Neuronal stem cell (in vitro differentiated cells): ENCODE measurements at regions not wholly inside any gene's neighbourhood (a gene's known extent, or its start where the extent isn't known, plus 50 kb on each side); places are given as distances from the start of the nearest gene placed in this dataset.

ENCODE experiments used
- DNase-seq: peaks from one replicate; pipeline ENCODE4 v3.0.0-alpha.2; 2013; ENCODE audit warnings: low spot score
- H2AFZ ChIP-seq: one replicate; pipeline ENCODE4 v1.6.1; 2013; ENCODE audit warnings: mild to moderate bottlenecking, low read length, inconsistent platforms
- H2AK5ac ChIP-seq: 2 replicates; pipeline ENCODE4 v1.6.1; 2013; ENCODE audit warnings: low read depth, mild to moderate bottlenecking, inconsistent platforms, low read length, moderate library complexity, mixed read lengths
- H2BK120ac ChIP-seq: 2 replicates; pipeline ENCODE4 v1.6.1; 2013; ENCODE audit warnings: low read depth, mild to moderate bottlenecking, inconsistent platforms, low read length, moderate library complexity, mixed read lengths
- H2BK12ac ChIP-seq: one replicate; pipeline ENCODE4 v1.6.1; 2013; ENCODE audit warnings: low read length, inconsistent platforms
- H2BK15ac ChIP-seq: 2 replicates; pipeline ENCODE4 v1.6.1; 2013; ENCODE audit warnings: mild to moderate bottlenecking, low read length, inconsistent platforms, mixed read lengths
- H2BK5ac ChIP-seq: one replicate; pipeline ENCODE4 v1.6.1; 2013; ENCODE audit warnings: inconsistent platforms, mild to moderate bottlenecking, low read length, moderate library complexity
- H3K14ac ChIP-seq: one replicate; pipeline ENCODE4 v1.6.1; 2013; ENCODE audit warnings: low read length, inconsistent platforms
- H3K18ac ChIP-seq: 2 replicates; pipeline ENCODE4 v1.6.1; 2013; ENCODE audit warnings: low read length, inconsistent platforms
- H3K23ac ChIP-seq: 2 replicates; pipeline ENCODE4 v1.6.1; 2013; ENCODE audit warnings: low read depth, mild to moderate bottlenecking, mixed read lengths, low read length, inconsistent platforms; ENCODE audit not compliant: poor library complexity
- H3K27ac ChIP-seq: replicated peaks from 3 replicates; pipeline ENCODE4 v1.5.1; 2013; ENCODE audit warnings: low read length, inconsistent platforms
- H3K27me3 ChIP-seq, 3 experiments: 2 replicates each; pipeline ENCODE4 v1.6.1; 2013; ENCODE audit warnings: low read length in 3 of 3, mild to moderate bottlenecking in 2 of 3, inconsistent platforms in 1 of 3, low read depth in 1 of 3, mixed read lengths in 1 of 3, moderate library complexity in 1 of 3; ENCODE audit not compliant: control insufficient read depth in 3 of 3, insufficient read depth in 3 of 3
- H3K36me3 ChIP-seq, 2 donors: replicated peaks in 1 of 2; 2 replicates each; pipeline ENCODE4 v1.6.1; 2013; ENCODE audit warnings: low read length in 2 of 2; ENCODE audit not compliant: control insufficient read depth in 2 of 2, insufficient read depth in 2 of 2
- H3K4ac ChIP-seq: 2 replicates; pipeline ENCODE4 v1.6.1; 2013; ENCODE audit warnings: inconsistent platforms, mild to moderate bottlenecking, low read length, moderate library complexity
- H3K4me1 ChIP-seq, 2 donors: 1 replicate in 1 of 2; 2 replicates in 1 of 2; pipeline ENCODE4 v1.6.1; 2013; ENCODE audit warnings: low read length in 2 of 2, low read depth in 1 of 2; ENCODE audit not compliant: control insufficient read depth in 2 of 2, insufficient read depth in 1 of 2
- H3K4me2 ChIP-seq: one replicate; pipeline ENCODE4 v1.6.1; 2013; ENCODE audit warnings: mild to moderate bottlenecking, low read length, inconsistent platforms; ENCODE audit not compliant: insufficient read depth, poor library complexity, severe bottlenecking
- H3K4me3 ChIP-seq, 2 donors: 2 replicates each; pipeline ENCODE4 v1.5.1; 2013; ENCODE audit warnings: low read length in 2 of 2, mild to moderate bottlenecking in 2 of 2, inconsistent platforms in 1 of 2, moderate library complexity in 1 of 2
- H3K79me1 ChIP-seq: one replicate; pipeline ENCODE4 v1.6.1; 2013; ENCODE audit warnings: low read depth, mild to moderate bottlenecking, inconsistent platforms, low read length, moderate library complexity
- H3K9ac ChIP-seq: one replicate; pipeline ENCODE4 v1.6.1; 2013; ENCODE audit warnings: mild to moderate bottlenecking, low read depth, low read length, inconsistent platforms; ENCODE audit not compliant: poor library complexity
- H3K9me3 ChIP-seq, 2 donors: replicated peaks in 1 of 2; 2 replicates each; pipeline versions ENCODE3 to v1.6.1; 2013; ENCODE audit warnings: low read length in 2 of 2, mild to moderate bottlenecking in 2 of 2, inconsistent platforms in 1 of 2, low read depth in 1 of 2, mixed read lengths in 1 of 2, moderate library complexity in 1 of 2; ENCODE audit not compliant: control insufficient read depth in 2 of 2, insufficient read depth in 1 of 2
- H4K8ac ChIP-seq: one replicate; pipeline ENCODE4 v1.6.1; 2013; ENCODE audit warnings: low read depth, mild to moderate bottlenecking, inconsistent platforms, low read length, moderate library complexity
- H4K91ac ChIP-seq: one replicate; pipeline ENCODE4 v1.6.1; 2013; ENCODE audit warnings: low read length, low read depth, mild to moderate bottlenecking, inconsistent platforms; ENCODE audit not compliant: poor library complexity
- WGBS, 2 donors: extraction: QIAGEN DNeasy Blood & Tissue Kit; methylation state at CpG; one replicate each; pipeline ENCODE4 v1.1.7; 2013; ENCODE audit warnings: missing lambda C conversion rate in 2 of 2, mixed read lengths in 1 of 2; ENCODE audit not compliant: insufficient read length in 2 of 2, insufficient replicate concordance in 1 of 2; ENCODE audit errors: extremely low coverage in 2 of 2; 5-methylcytosine and 5-hydroxymethylcytosine counted together

GRCh38 chr3:132912416-132912753, 125.8 kb upstream of the TMEM108 start:
- Histone ChIP-seq H2BK15ac (no peak overlapping the region), H3K27me3 (no peaks in the 10 kb centered on the region), H3K18ac (no peak overlapping the region), H3K4me2 (no peak overlapping the region), H3K23ac (no peak overlapping the region), H3K9me3 (no peaks in the 10 kb centered on the region), H3K4me1 (no peaks in the 10 kb centered on the region), H2AFZ (no peak overlapping the region), H3K9ac (no peak overlapping the region), H2BK120ac (no peak overlapping the region), H2AK5ac (no peak overlapping the region), H3K4ac (no peak overlapping the region), H4K8ac (no peak overlapping the region), H3K14ac (no peak overlapping the region), H2BK5ac (no peak overlapping the region), H2BK12ac (no peak overlapping the region), H3K79me1 (no peaks in the 10 kb centered on the region), H3K4me3 (no peak overlapping the region), H3K36me3 (no peaks in the 10 kb centered on the region), H3K27ac (no peak overlapping the region), H4K91ac (no peak overlapping the region)
- no CpG with 5 or more reads among the region's 3 CpGs for WGBS, 2 donors
- DNase-seq, result no peak

DNA sequence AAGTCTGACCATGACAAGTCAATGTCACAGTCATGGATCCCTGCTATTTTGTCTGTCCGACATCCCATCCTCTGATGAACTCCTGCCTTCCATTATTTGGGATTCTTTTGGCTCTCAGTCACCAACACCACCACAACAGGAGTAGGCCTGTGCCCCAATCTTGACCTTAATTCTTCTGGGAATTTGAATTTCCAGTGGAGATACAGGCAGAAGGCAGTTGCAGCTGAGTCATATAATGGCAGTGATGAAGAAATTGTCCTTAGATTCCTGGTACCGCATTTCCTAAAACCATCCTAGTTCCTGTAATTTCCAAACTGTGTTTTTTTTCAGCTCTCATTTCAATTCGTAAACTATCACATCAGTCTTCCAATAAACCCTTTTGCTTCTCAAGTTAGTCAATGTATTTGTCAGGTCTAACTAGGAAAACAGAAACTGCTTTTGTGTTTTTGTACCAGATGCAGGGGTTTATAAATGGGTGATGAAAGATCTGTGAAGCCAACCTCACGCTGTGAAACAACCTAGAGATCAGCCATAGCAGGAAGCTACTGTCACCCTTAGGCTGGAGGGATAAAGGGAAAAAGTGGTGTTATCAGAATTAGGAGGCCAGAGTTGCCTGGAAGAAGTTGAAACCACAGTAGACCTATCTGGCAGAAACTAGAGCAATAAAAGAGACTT, 126.3 kb upstream of the TMEM108 start:
- Histone ChIP-seq H3K4me3 (no peak overlapping the region), H2BK15ac (no peak overlapping the region), H3K18ac (no peak overlapping the region), H4K8ac (no peak overlapping the region), H3K4ac (no peak overlapping the region), H3K27ac (no peak overlapping the region), H3K79me1 (no peaks in the 10 kb centered on the region), H3K14ac (no peak overlapping the region), H3K27me3 (no peaks in the 10 kb centered on the region), H4K91ac (no peak overlapping the region), H3K9ac (no peak overlapping the region), H3K9me3 (peaks cover 0 to 3% of the 10 kb centered on the region in 2 donors), H3K4me2 (no peak overlapping the region), H2AK5ac (no peak overlapping the region), H2BK120ac (no peak overlapping the region), H3K4me1 (no peaks in the 10 kb centered on the region), H2BK5ac (no peak overlapping the region), H2BK12ac (no peak overlapping the region), H3K23ac (no peak overlapping the region), H2AFZ (no peak overlapping the region), H3K36me3 (no peaks in the 10 kb centered on the region)
- no CpG with 5 or more reads among the region's 4 CpGs for WGBS, 2 donors
- no peak for DNase-seq

DNA sequence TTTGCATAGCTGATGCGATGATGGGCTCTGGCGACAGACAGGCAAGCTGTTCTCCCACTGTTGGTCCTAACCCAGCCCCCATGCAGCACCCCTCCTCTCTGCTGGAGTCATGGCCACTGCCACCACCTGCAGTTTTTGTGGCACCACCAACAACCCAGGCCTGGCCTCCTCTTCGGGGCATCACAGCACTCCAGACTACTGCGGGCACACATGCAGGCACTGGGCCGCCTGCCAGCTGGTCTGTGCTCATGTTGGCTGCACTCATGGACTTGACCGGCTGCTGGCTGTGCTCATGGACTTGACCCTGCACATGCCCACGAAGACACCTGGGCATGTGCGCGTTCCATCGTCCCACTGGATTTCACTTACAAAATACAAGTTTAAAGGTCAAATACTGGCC, 130.9 kb upstream of the TMEM108 start:
- H4K91ac ChIP-seq, result no peak overlapping the region
- H3K4me1 ChIP-seq, result no peaks in the 10 kb centered on the region
- H2BK15ac ChIP-seq, result no peak overlapping the region
- no peaks in the 10 kb centered on the region for H3K27me3 ChIP-seq
- H3K79me1 ChIP-seq, result no peaks in the 10 kb centered on the region
- no peak overlapping the region for H2BK12ac ChIP-seq
- DNase-seq, result no peak
- no peak overlapping the region for H3K9ac ChIP-seq
- WGBS, 2 donors, result no CpG with 5 or more reads among the region's 10 CpGs
- H3K27ac ChIP-seq, result no peak overlapping the region
- H3K9me3 ChIP-seq, result peaks cover 0 to 3% of the 10 kb centered on the region in 2 donors
- H4K8ac ChIP-seq, result no peak overlapping the region
- peak overlapping the region; percentile 31 for H3K14ac ChIP-seq
- no peak overlapping the region for H2BK120ac ChIP-seq
- no peak overlapping the region for H3K4me2 ChIP-seq
- H3K36me3 ChIP-seq, result no peaks in the 10 kb centered on the region
- no peak overlapping the region for H2BK5ac ChIP-seq
- H2AFZ ChIP-seq, result no peak overlapping the region
- no peak overlapping the region for H2AK5ac ChIP-seq
- H3K4ac ChIP-seq, result no peak overlapping the region
- no peak overlapping the region for H3K4me3 ChIP-seq
- peak overlapping the region; percentile 52 for H3K23ac ChIP-seq
- peak overlapping the region; percentile 35 for H3K18ac ChIP-seq

- no peak overlapping the region for H3K4me3 ChIP-seq
- H3K18ac ChIP-seq, result no peak overlapping the region
- H3K27ac ChIP-seq, result no peak overlapping the region
- no peak overlapping the region for H3K9ac ChIP-seq
- no peaks in the 10 kb centered on the region for H3K36me3 ChIP-seq
- no peak overlapping the region for H3K14ac ChIP-seq
- H2BK15ac ChIP-seq, result no peak overlapping the region
- no peak overlapping the region for H4K8ac ChIP-seq
- no peak for DNase-seq
- no peak overlapping the region for H3K4me2 ChIP-seq
- no peaks in the 10 kb centered on the region for H3K9me3 ChIP-seq
- H2AK5ac ChIP-seq, result no peak overlapping the region
- H3K4me1 ChIP-seq, result no peaks in the 10 kb centered on the region
- no peaks in the 10 kb centered on the region for H3K27me3 ChIP-seq
- H2BK5ac ChIP-seq, result no peak overlapping the region
- H3K4ac ChIP-seq, result no peak overlapping the region
- H4K91ac ChIP-seq, result no peak overlapping the region
- no peak overlapping the region for H2AFZ ChIP-seq
- H2BK12ac ChIP-seq, result no peak overlapping the region
- no peak overlapping the region for H3K23ac ChIP-seq
- no peak overlapping the region for H2BK120ac ChIP-seq
- H3K79me1 ChIP-seq, result no peaks in the 10 kb centered on the region
These were observed 137.7 kb upstream of the TMEM108 start for GRCh38 chr3:132900481-132900880.
